ENCODE measurements at regions not wholly inside any gene's neighbourhood (a gene's known extent, or its start where the extent isn't known, plus 50 kb on each side); places are given as distances from the start of the nearest gene placed in this dataset.

GRCh38 chr15:70466305-70466704 lies 297.1 kb downstream of the UACA start:
- TF ChIP-seq CTCF (IDR thresholded peaks at IDR 0.05) (no peak), POLR2A (IDR thresholded peaks at IDR 0.05) (no peak)
